ENCODE measurements at regions not wholly inside any gene's neighbourhood (a gene's known extent, or its start where the extent isn't known, plus 50 kb on each side); places are given as distances from the start of the nearest gene placed in this dataset.

GRCh38 chr9:26331223-26331622 lies 561.4 kb downstream of the CAAP1 start:
- H3K27ac ChIP-seq (ENCODE audit: insufficient read depth in 1 of 2, low read depth in 1 of 2, low read length in 2 of 2, poor library complexity in 1 of 2, severe bottlenecking in 2 of 2), result no peak overlapping the region
- no peak for DNase-seq
- no peak overlapping the region for H3K4me3 ChIP-seq (ENCODE audit: control insufficient read depth in 1 of 7, extremely low read depth in 1 of 7, insufficient read depth in 4 of 7, low read depth in 2 of 7, low read length in 6 of 7)
- ChIA-PET POLR2A (no interaction called here), CTCF (no interaction called here)
- WGBS (ENCODE audit: insufficient coverage), result 98% methylated on average over 3 of the region's 3 CpGs
- no peaks in the 10 kb centered on the region for H3K9me3 ChIP-seq (ENCODE audit: control extremely low read depth in 1 of 5, control insufficient read depth in 4 of 5, insufficient read depth in 2 of 5, low read depth in 1 of 5, low read length in 4 of 5)
- no peaks in the 10 kb centered on the region for H3K36me3 ChIP-seq (ENCODE audit: control insufficient read depth in 4 of 4, insufficient read depth in 4 of 4, low read length in 3 of 4)
- no peaks in the 10 kb centered on the region for H3K4me1 ChIP-seq (ENCODE audit: control extremely low read depth in 1 of 4, control insufficient read depth in 4 of 4, insufficient read depth in 4 of 4, low read length in 3 of 4)
- peaks cover 0 to 4% (median 0%) of the 10 kb centered on the region in 5 experiments for H3K27me3 ChIP-seq (replicated peaks in 2 of 5; ENCODE audit: control insufficient read depth in 4 of 5, insufficient read depth in 5 of 5, low read length in 4 of 5)

GRCh38 chr9:26329974-26330373 lies 562.6 kb downstream of the CAAP1 start:
- POLR2A ChIA-PET, result no interaction called here
- 84% methylated on average over 3 of the region's 3 CpGs for WGBS (ENCODE audit: insufficient coverage)

GRCh38 chr9:26326563-26326962 lies 566.0 kb downstream of the CAAP1 start:
- ChIA-PET CTCF (interaction anchor here (0.7 to 1.0 kb wide), 2 partner anchors 12 to 17 kb away, joined by 3 read pairs; no protein-coding TSS in a partner anchor), POLR2A (no interaction called here)
- peak; percentile 18 to 56 (median 39) for DNase-seq
- no peak overlapping the region for H3K27ac ChIP-seq (ENCODE audit: insufficient read depth in 1 of 2, low read depth in 1 of 2, low read length in 2 of 2, poor library complexity in 1 of 2, severe bottlenecking in 2 of 2)
- WGBS (ENCODE audit: insufficient coverage), result 0% methylated on average over 2 of the region's 3 CpGs
- no peaks in the 10 kb centered on the region for H3K4me1 ChIP-seq (ENCODE audit: control extremely low read depth in 1 of 4, control insufficient read depth in 4 of 4, insufficient read depth in 4 of 4, low read length in 3 of 4)
- H3K9me3 ChIP-seq (ENCODE audit: control extremely low read depth in 1 of 5, control insufficient read depth in 4 of 5, insufficient read depth in 2 of 5, low read depth in 1 of 5, low read length in 4 of 5), result no peaks in the 10 kb centered on the region
- peaks cover 0 to 4% (median 0%) of the 10 kb centered on the region in 5 experiments for H3K27me3 ChIP-seq (replicated peaks in 2 of 5; ENCODE audit: control insufficient read depth in 4 of 5, insufficient read depth in 5 of 5, low read length in 4 of 5)
- no peak overlapping the region for H3K4me3 ChIP-seq (ENCODE audit: control insufficient read depth in 1 of 7, extremely low read depth in 1 of 7, insufficient read depth in 4 of 7, low read depth in 2 of 7, low read length in 6 of 7)
- no peaks in the 10 kb centered on the region for H3K36me3 ChIP-seq (ENCODE audit: control insufficient read depth in 4 of 4, insufficient read depth in 4 of 4, low read length in 3 of 4)

More at GRCh38 chr9:26329974-26330373, 562.6 kb downstream of the CAAP1 start:
- Histone ChIP-seq H3K27ac (ENCODE audit: insufficient read depth in 1 of 2, low read depth in 1 of 2, low read length in 2 of 2, poor library complexity in 1 of 2, severe bottlenecking in 2 of 2) (no peak overlapping the region), H3K4me3 (ENCODE audit: control insufficient read depth in 1 of 7, extremely low read depth in 1 of 7, insufficient read depth in 4 of 7, low read depth in 2 of 7, low read length in 6 of 7) (no peak overlapping the region), H3K27me3 (replicated peaks in 2 of 5; ENCODE audit: control insufficient read depth in 4 of 5, insufficient read depth in 5 of 5, low read length in 4 of 5) (peaks cover 0 to 4% (median 0%) of the 10 kb centered on the region in 5 experiments), H3K4me1 (ENCODE audit: control extremely low read depth in 1 of 4, control insufficient read depth in 4 of 4, insufficient read depth in 4 of 4, low read length in 3 of 4) (no peaks in the 10 kb centered on the region), H3K36me3 (ENCODE audit: control insufficient read depth in 4 of 4, insufficient read depth in 4 of 4, low read length in 3 of 4) (no peaks in the 10 kb centered on the region), H3K9me3 (ENCODE audit: control extremely low read depth in 1 of 5, control insufficient read depth in 4 of 5, insufficient read depth in 2 of 5, low read depth in 1 of 5, low read length in 4 of 5) (no peaks in the 10 kb centered on the region)
- CTCF ChIA-PET, result no interaction called here
- DNase-seq, result no peak

GRCh38 chr9:26325444-26325829 lies 567.2 kb downstream of the CAAP1 start:
- Histone ChIP-seq H3K4me1 (ENCODE audit: control extremely low read depth in 1 of 4, control insufficient read depth in 4 of 4, insufficient read depth in 4 of 4, low read length in 3 of 4) (no peaks in the 10 kb centered on the region), H3K9me3 (ENCODE audit: control extremely low read depth in 1 of 5, control insufficient read depth in 4 of 5, insufficient read depth in 2 of 5, low read depth in 1 of 5, low read length in 4 of 5) (no peaks in the 10 kb centered on the region), H3K27ac (ENCODE audit: insufficient read depth in 1 of 2, low read depth in 1 of 2, low read length in 2 of 2, poor library complexity in 1 of 2, severe bottlenecking in 2 of 2) (no peak overlapping the region), H3K36me3 (ENCODE audit: control insufficient read depth in 4 of 4, insufficient read depth in 4 of 4, low read length in 3 of 4) (no peaks in the 10 kb centered on the region), H3K27me3 (replicated peaks in 2 of 5; ENCODE audit: control insufficient read depth in 4 of 5, insufficient read depth in 5 of 5, low read length in 4 of 5) (peaks cover 0 to 4% (median 0%) of the 10 kb centered on the region in 5 experiments), H3K4me3 (ENCODE audit: control insufficient read depth in 1 of 7, extremely low read depth in 1 of 7, insufficient read depth in 4 of 7, low read depth in 2 of 7, low read length in 6 of 7) (no peak overlapping the region)
- POLR2A ChIA-PET, result no interaction called here
- no peak for DNase-seq
- CTCF ChIA-PET, result interaction anchor here (0.8 kb wide), 1 partner anchor 8 kb away, joined by 3 read pairs; no protein-coding TSS in a partner anchor

- CTCF ChIA-PET, result interaction anchor here (0.8 kb wide), 1 partner anchor 8 kb away, joined by 3 read pairs; no protein-coding TSS in a partner anchor
- no peaks in the 10 kb centered on the region for H3K36me3 ChIP-seq (ENCODE audit: control insufficient read depth in 4 of 4, insufficient read depth in 4 of 4, low read length in 3 of 4)
- H3K9me3 ChIP-seq (ENCODE audit: control extremely low read depth in 1 of 5, control insufficient read depth in 4 of 5, insufficient read depth in 2 of 5, low read depth in 1 of 5, low read length in 4 of 5), result no peaks in the 10 kb centered on the region
- H3K27ac ChIP-seq (ENCODE audit: insufficient read depth in 1 of 2, low read depth in 1 of 2, low read length in 2 of 2, poor library complexity in 1 of 2, severe bottlenecking in 2 of 2), result no peak overlapping the region
- no peak overlapping the region for H3K4me3 ChIP-seq (ENCODE audit: control insufficient read depth in 1 of 7, extremely low read depth in 1 of 7, insufficient read depth in 4 of 7, low read depth in 2 of 7, low read length in 6 of 7)
- H3K27me3 ChIP-seq (replicated peaks in 2 of 5; ENCODE audit: control insufficient read depth in 4 of 5, insufficient read depth in 5 of 5, low read length in 4 of 5), result peaks cover 0 to 4% (median 0%) of the 10 kb centered on the region in 5 experiments
- WGBS (ENCODE audit: insufficient coverage), result 73% methylated on average over 7 of the region's 10 CpGs
- no peak for DNase-seq
- H3K4me1 ChIP-seq (ENCODE audit: control extremely low read depth in 1 of 4, control insufficient read depth in 4 of 4, insufficient read depth in 4 of 4, low read length in 3 of 4), result no peaks in the 10 kb centered on the region
- POLR2A ChIA-PET, result no interaction called here
Measured at GRCh38 chr9:26324786-26325443, 567.7 kb downstream of the CAAP1 start.

- POLR2A ChIA-PET, result no interaction called here
- CTCF ChIA-PET, result no interaction called here
- Histone ChIP-seq H3K9me3 (ENCODE audit: control extremely low read depth in 1 of 5, control insufficient read depth in 4 of 5, insufficient read depth in 2 of 5, low read depth in 1 of 5, low read length in 4 of 5) (no peaks in the 10 kb centered on the region), H3K27ac (ENCODE audit: insufficient read depth in 1 of 2, low read depth in 1 of 2, low read length in 2 of 2, poor library complexity in 1 of 2, severe bottlenecking in 2 of 2) (no peak overlapping the region), H3K27me3 (replicated peaks in 2 of 5; ENCODE audit: control insufficient read depth in 4 of 5, insufficient read depth in 5 of 5, low read length in 4 of 5) (no peaks in the 10 kb centered on the region), H3K4me3 (ENCODE audit: control insufficient read depth in 1 of 7, extremely low read depth in 1 of 7, insufficient read depth in 4 of 7, low read depth in 2 of 7, low read length in 6 of 7) (no peak overlapping the region), H3K36me3 (ENCODE audit: control insufficient read depth in 4 of 4, insufficient read depth in 4 of 4, low read length in 3 of 4) (no peaks in the 10 kb centered on the region), H3K4me1 (ENCODE audit: control extremely low read depth in 1 of 4, control insufficient read depth in 4 of 4, insufficient read depth in 4 of 4, low read length in 3 of 4) (no peaks in the 10 kb centered on the region)
- DNase-seq, result no peak
- WGBS (ENCODE audit: insufficient coverage), result 78% methylated on average over 1 of the region's 3 CpGs
Measured at GRCh38 chr9:26321935-26322334, 570.7 kb downstream of the CAAP1 start.

GRCh38 chr9:26319859-26320258 lies 572.7 kb downstream of the CAAP1 start:
- ChIA-PET POLR2A (no interaction called here), CTCF (no interaction called here)
- no peaks in the 10 kb centered on the region for H3K9me3 ChIP-seq (ENCODE audit: control extremely low read depth in 1 of 5, control insufficient read depth in 4 of 5, insufficient read depth in 2 of 5, low read depth in 1 of 5, low read length in 4 of 5)
- no peaks in the 10 kb centered on the region for H3K4me1 ChIP-seq (ENCODE audit: control extremely low read depth in 1 of 4, control insufficient read depth in 4 of 4, insufficient read depth in 4 of 4, low read length in 3 of 4)
- H3K36me3 ChIP-seq (ENCODE audit: control insufficient read depth in 4 of 4, insufficient read depth in 4 of 4, low read length in 3 of 4), result no peaks in the 10 kb centered on the region
- no peak for DNase-seq
- H3K27me3 ChIP-seq (replicated peaks in 2 of 5; ENCODE audit: control insufficient read depth in 4 of 5, insufficient read depth in 5 of 5, low read length in 4 of 5), result no peaks in the 10 kb centered on the region
- no CpG with 5 or more reads among the region's 3 CpGs for WGBS (ENCODE audit: insufficient coverage)
- H3K4me3 ChIP-seq (ENCODE audit: control insufficient read depth in 1 of 7, extremely low read depth in 1 of 7, insufficient read depth in 4 of 7, low read depth in 2 of 7, low read length in 6 of 7), result no peak overlapping the region
- H3K27ac ChIP-seq (ENCODE audit: insufficient read depth in 1 of 2, low read depth in 1 of 2, low read length in 2 of 2, poor library complexity in 1 of 2, severe bottlenecking in 2 of 2), result no peak overlapping the region

Data from common myeloid progenitor, CD34-positive (primary cell).